RPMI8226 (cell line): ENCODE measurements at regions not wholly inside any gene's neighbourhood (a gene's known extent, or its start where the extent isn't known, plus 50 kb on each side); places are given as distances from the start of the nearest gene placed in this dataset.
A peak's percentile ranks its signal among the peaks of the same experiment; 100 is the strongest.

ENCODE experiments used
- DNase-seq: peaks from one replicate; pipeline ENCODE4 v3.0.0-alpha.2; 2015

- DNase-seq: no peak
These were observed 137.8 kb upstream of the SOX1 start for GRCh38 chr13:111929036-111929616.

- DNase-seq: no peak
These were observed 130.6 kb upstream of the SOX1 start for GRCh38 chr13:111936267-111936925.

- no peak for DNase-seq
These were observed 129.1 kb upstream of the SOX1 start for GRCh38 chr13:111937777-111938311.

GRCh38 chr13:111938741-111939665 is 127.9 kb upstream of the SOX1 start:
- DNase-seq: no peak

GRCh38 chr13:111939666-111940278 is 127.2 kb upstream of the SOX1 start:
- DNase-seq: no peak

- DNase-seq: no peak
These were observed 126.1 kb upstream of the SOX1 start for GRCh38 chr13:111940892-111941291.

GRCh38 chr13:111941845-111942447 is 125.0 kb upstream of the SOX1 start:
- no peak for DNase-seq

- DNase-seq: peak; percentile 22
These were observed 123.6 kb upstream of the SOX1 start for GRCh38 chr13:111943229-111943795.

- no peak for DNase-seq
These were observed 122.8 kb upstream of the SOX1 start for GRCh38 chr13:111944171-111944583.

GRCh38 chr13:111945086-111945485 is 121.9 kb upstream of the SOX1 start:
- no peak for DNase-seq

- DNase-seq: no peak
These were observed 120.7 kb upstream of the SOX1 start for GRCh38 chr13:111946214-111946613.

- peak; percentile 60 for DNase-seq
These were observed 119.7 kb upstream of the SOX1 start for GRCh38 chr13:111947026-111947810.

- DNase-seq: no peak
These were observed 119.1 kb upstream of the SOX1 start for GRCh38 chr13:111947876-111948275.

GRCh38 chr13:111948281-111948680 is 118.7 kb upstream of the SOX1 start:
- DNase-seq: no peak

GRCh38 chr13:111948811-111949210 is 118.1 kb upstream of the SOX1 start:
- DNase-seq: no peak

GRCh38 chr13:111949311-111949710 is 117.6 kb upstream of the SOX1 start:
- DNase-seq: no peak

- no peak for DNase-seq
These were observed 116.3 kb upstream of the SOX1 start for GRCh38 chr13:111950697-111951096.

- no peak for DNase-seq
These were observed 114.9 kb upstream of the SOX1 start for GRCh38 chr13:111952032-111952431.

GRCh38 chr13:111952814-111953213 is 114.1 kb upstream of the SOX1 start:
- DNase-seq: no peak

- no peak for DNase-seq
These were observed 113.3 kb upstream of the SOX1 start for GRCh38 chr13:111953546-111954178.
